GM12874 (cell line): ENCODE measurements at regions not wholly inside any gene's neighbourhood (a gene's known extent, or its start where the extent isn't known, plus 50 kb on each side); places are given as distances from the start of the nearest gene placed in this dataset.

Source experiments
- TF ChIP-seq, protein P1 (sequence below): IDR thresholded peaks from 2 replicates; pipeline ENCODE4 v1.5.1; 2011; ENCODE audit warnings: low read depth, mild to moderate bottlenecking, control low read depth, low read length, moderate library complexity; ENCODE audit not compliant: insufficient read depth

DNA sequence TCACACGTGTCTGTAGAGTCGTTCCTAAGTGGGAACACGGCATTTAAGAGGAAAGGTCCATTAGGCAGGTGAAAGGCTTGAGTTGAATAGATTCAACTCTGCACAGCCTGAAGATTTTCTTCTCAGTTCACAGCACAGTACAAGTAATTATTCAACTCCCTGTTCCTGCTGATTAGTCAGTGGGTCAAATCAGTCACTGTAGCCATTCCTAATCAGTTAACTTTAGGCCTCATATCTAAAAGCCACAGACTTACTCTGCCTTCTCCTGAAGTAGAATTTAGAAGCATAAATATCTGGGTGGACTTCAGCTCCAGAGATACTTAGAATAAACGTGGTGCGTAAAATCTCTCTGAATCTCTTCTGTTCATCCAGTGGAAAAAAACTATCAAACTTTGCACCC lies 872.4 kb downstream of the C6orf118 start:
- TF ChIP-seq, protein P1, sequence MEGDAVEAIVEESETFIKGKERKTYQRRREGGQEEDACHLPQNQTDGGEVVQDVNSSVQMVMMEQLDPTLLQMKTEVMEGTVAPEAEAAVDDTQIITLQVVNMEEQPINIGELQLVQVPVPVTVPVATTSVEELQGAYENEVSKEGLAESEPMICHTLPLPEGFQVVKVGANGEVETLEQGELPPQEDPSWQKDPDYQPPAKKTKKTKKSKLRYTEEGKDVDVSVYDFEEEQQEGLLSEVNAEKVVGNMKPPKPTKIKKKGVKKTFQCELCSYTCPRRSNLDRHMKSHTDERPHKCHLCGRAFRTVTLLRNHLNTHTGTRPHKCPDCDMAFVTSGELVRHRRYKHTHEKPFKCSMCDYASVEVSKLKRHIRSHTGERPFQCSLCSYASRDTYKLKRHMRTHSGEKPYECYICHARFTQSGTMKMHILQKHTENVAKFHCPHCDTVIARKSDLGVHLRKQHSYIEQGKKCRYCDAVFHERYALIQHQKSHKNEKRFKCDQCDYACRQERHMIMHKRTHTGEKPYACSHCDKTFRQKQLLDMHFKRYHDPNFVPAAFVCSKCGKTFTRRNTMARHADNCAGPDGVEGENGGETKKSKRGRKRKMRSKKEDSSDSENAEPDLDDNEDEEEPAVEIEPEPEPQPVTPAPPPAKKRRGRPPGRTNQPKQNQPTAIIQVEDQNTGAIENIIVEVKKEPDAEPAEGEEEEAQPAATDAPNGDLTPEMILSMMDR, result no peak

DNA sequence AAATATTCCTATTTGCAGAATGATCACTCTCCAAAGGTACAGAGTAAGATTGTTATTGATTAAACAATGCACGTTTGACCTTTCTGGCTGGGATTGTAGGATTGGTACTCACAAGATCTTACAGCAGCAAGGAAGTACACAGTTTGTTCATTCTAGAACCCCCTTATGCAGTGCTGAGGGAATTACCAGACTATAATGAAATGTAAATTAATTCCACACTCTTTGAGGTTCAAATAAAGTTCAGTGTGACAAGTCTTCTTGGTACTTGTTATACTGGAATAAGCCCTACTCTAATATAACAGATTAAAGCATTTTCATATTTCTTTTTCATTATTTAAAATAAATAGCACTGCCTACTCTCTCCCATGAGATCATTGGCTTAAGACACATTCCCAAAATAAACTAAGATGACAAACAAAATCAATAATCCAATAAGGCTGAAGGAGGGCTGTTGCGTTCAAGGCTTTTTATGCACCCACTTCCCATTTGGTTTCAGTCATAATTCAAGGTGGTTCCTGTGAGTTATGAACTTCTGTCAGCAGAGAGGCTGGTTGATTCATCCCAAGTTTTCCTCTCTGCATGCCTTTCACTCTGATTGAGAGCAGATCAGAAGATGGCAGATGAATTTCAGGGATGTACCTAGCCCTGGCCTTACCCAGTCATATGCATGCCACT lies 881.5 kb downstream of the C6orf118 start:
- TF ChIP-seq, protein P1, result no peak

DNA sequence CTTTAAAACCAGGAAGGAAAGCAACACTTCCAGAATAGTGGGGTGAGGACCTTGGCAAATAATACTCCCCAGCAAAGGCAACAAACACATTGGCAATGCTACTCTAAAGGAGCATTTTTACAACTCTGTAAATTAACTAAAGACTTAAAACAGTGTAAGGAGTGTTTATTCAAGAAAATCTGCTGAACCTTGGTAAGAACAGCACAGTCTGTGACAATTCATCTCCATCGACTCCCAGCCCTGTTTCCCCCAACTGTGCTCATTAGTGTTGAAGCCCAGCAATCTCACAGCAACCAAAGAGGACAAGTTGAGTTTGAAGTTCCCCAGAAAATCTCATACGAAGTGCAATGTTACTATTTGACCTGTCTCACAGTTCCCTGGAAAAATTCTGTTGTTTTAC lies 884.9 kb downstream of the C6orf118 start:
- TF ChIP-seq, protein P1, result no peak

DNA sequence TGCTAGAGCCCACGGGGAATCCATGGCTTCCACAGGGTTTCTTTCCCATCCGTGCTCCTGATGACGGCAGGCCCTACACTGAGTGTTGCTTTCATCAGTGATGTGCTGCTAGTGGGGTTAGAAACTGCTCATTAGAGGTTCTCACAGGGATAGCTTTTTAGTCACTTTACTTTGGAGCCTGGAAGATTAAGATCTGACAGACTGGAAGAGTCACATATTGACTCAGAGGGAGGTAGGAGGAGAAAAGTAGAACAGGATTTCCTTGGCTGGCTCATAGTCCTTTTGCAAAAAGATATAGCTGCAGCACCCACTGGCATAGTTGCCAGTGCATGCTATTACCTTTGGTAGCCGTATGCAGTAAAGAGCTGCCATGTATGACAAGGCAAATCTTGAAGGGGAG lies 890.3 kb downstream of the C6orf118 start:
- TF ChIP-seq, protein P1, result no peak

DNA sequence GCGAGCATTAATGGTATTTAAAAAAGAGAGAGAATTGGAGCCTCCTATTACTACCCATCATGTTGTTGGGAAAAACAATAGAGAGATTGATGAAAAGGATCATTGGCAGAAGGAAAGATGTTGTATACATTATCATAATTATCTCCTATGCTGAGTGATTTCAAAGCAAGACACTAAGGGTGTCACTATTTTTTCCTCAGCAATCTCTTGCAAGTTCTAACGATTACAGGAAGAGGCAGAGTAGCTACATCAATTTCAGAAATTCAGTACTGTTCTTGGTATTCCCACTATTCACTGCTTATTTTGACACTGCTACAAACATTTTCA lies 891.2 kb downstream of the C6orf118 start:
- TF ChIP-seq, protein P1, result no peak

DNA sequence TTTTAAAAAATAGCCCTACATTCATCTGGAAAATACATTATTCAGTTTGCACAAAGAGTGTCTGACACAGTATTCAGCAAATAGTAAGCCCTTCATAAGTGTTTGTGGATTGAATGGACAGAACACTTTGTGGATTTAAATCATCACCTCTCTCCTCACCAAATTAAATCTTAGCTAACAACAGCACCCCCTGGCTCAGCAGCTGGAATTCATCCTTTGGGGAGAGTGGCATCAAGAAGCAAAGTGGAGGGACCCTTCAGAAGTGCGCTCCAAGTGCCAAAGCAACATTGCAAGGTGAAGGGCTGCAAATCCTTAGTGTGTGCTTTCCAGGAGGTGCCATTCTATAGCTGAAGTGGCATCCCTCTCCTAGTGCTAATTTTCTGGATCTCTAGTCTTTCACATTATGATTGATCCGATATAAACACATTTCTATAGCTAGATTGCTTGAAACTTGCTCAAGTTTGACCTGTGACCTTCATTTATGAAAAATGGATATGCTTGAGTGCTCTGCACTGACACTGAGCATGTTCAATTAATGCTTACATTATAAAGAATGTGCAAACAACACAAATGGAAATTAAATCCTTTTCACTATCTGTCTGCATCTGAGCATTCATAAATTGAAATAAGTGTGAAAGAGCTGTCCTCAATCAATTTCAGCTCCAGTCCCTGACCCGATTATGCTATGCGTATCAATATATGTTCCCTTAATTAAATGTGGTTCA lies 891.7 kb downstream of the C6orf118 start:
- TF ChIP-seq, protein P1, result no peak

GRCh38 chr6:164415832-164416563 lies 893.4 kb downstream of the C6orf118 start:
- TF ChIP-seq, protein P1, result no peak
